GM19238 (cell line): ENCODE measurements at regions not wholly inside any gene's neighbourhood (a gene's known extent, or its start where the extent isn't known, plus 50 kb on each side); places are given as distances from the start of the nearest gene placed in this dataset.
"Not testable (repeated sequence)": the region's sequence is repeated elsewhere in the genome, so short reads cannot be mapped to it uniquely, and the experiment has no call there.

Experiments
- DNase-seq: peaks from one replicate; pipeline ENCODE4 v3.0.0; 2011; ENCODE audit warnings: low spot score; ENCODE audit not compliant: insufficient read length

GRCh38 chr4:126895988-126896570 is 736.7 kb upstream of the INTU start:
- DNase-seq = no peak

- no peak for DNase-seq
Observed at GRCh38 chr4:126897038-126897437, 735.7 kb upstream of the INTU start.

- no peak for DNase-seq
Observed at GRCh38 chr4:126898815-126899214, 733.9 kb upstream of the INTU start.

- no peak for DNase-seq
Observed at GRCh38 chr4:126899331-126899801, 733.4 kb upstream of the INTU start.

- no peak for DNase-seq
Observed at GRCh38 chr4:126906466-126906865, 726.3 kb upstream of the INTU start.

- no peak for DNase-seq
Observed at GRCh38 chr4:126907389-126907788, 725.4 kb upstream of the INTU start.

- DNase-seq = no peak
Observed at GRCh38 chr4:126916049-126916625, 716.6 kb upstream of the INTU start.

GRCh38 chr4:126916626-126917140 is 716.1 kb upstream of the INTU start:
- no peak for DNase-seq

GRCh38 chr4:126922328-126922938 is 710.3 kb upstream of the INTU start:
- DNase-seq = not testable (repeated sequence)

- no peak for DNase-seq
Observed at GRCh38 chr4:126924237-126924636, 708.5 kb upstream of the INTU start.

GRCh38 chr4:126930059-126930458 is 702.7 kb upstream of the INTU start:
- not testable (repeated sequence) for DNase-seq

- no peak for DNase-seq
Observed at GRCh38 chr4:126935801-126936200, 697.0 kb upstream of the INTU start.

GRCh38 chr4:126937342-126937741 is 695.4 kb upstream of the INTU start:
- no peak for DNase-seq

- DNase-seq = no peak
Observed at GRCh38 chr4:126937846-126938422, 694.8 kb upstream of the INTU start.

- no peak for DNase-seq
Observed at GRCh38 chr4:126939401-126939800, 693.4 kb upstream of the INTU start.

- DNase-seq = no peak
Observed at GRCh38 chr4:126947536-126947935, 685.2 kb upstream of the INTU start.

GRCh38 chr4:126954537-126955291 is 678.0 kb upstream of the INTU start:
- DNase-seq = no peak

- no peak for DNase-seq
Observed at GRCh38 chr4:126955292-126956183, 677.2 kb upstream of the INTU start.

GRCh38 chr4:126956184-126956897 is 676.4 kb upstream of the INTU start:
- no peak for DNase-seq

- DNase-seq = no peak
Observed at GRCh38 chr4:126957556-126957955, 675.2 kb upstream of the INTU start.
